ENCODE measurements at regions not wholly inside any gene's neighbourhood (a gene's known extent, or its start where the extent isn't known, plus 50 kb on each side); places are given as distances from the start of the nearest gene placed in this dataset.

DNA sequence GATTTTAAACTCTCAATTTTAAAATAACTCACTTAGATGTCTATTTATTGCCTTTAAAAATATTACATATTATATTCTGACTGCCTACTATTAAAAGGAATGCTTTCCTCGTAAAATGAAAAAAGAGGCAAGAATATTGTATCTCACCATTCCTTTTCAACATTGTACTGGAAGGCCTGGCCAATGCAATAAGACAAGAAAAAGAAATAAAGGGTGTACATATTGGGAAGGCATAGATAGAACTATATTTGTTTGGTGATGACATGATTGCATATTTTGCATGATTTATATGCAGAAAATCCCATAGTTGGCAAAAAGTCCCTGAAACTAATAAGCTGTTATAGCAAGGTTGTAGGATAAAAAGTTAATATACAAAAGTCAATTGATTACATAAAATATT, 474.6 kb upstream of the ATP2B1 start:
- TF ChIP-seq, protein P1, sequence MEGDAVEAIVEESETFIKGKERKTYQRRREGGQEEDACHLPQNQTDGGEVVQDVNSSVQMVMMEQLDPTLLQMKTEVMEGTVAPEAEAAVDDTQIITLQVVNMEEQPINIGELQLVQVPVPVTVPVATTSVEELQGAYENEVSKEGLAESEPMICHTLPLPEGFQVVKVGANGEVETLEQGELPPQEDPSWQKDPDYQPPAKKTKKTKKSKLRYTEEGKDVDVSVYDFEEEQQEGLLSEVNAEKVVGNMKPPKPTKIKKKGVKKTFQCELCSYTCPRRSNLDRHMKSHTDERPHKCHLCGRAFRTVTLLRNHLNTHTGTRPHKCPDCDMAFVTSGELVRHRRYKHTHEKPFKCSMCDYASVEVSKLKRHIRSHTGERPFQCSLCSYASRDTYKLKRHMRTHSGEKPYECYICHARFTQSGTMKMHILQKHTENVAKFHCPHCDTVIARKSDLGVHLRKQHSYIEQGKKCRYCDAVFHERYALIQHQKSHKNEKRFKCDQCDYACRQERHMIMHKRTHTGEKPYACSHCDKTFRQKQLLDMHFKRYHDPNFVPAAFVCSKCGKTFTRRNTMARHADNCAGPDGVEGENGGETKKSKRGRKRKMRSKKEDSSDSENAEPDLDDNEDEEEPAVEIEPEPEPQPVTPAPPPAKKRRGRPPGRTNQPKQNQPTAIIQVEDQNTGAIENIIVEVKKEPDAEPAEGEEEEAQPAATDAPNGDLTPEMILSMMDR (conservative IDR thresholded peaks at IDR 0.05) = no peak
- no peak overlapping the region for H3K27ac ChIP-seq

DNA sequence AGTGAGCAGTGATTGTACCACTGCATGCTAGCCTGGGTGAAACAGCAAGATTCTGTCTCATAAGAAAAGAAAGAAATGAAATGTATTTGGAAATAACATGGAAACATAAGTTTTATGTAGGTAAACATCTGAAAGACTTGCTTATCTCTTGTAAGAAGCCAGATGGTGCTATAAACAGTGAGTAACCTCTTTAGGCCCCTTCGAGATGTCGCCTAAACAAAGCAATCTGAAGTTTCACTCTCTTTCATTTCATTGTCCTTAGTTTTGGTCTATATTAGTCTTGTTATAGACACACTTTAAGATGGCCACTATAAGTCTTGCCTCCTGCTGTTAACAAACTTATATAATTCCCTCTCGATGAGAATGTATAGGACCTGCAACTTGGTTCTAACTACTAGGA, 472.6 kb upstream of the ATP2B1 start:
- no peak overlapping the region for H3K27ac ChIP-seq
- TF ChIP-seq, protein P1 (conservative IDR thresholded peaks at IDR 0.05) = no peak

DNA sequence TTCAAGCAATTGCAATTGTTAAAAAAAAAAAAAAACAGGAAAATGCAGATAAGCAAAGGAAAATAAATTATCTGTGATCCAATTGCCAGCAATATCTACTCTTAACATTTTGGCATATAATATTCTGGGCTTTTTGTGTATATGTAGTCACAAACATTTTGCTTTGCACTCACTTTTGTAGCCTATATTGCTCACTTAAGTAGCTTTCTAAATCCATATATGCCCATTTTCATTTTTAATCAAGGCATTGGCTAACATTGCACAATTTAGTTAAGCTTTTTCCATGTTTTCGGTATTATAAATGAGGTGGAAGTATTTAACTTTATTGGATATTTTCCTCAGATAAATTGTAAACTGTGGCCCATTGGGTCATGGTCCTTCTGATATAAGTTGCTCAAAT, 466.3 kb upstream of the ATP2B1 start:
- H3K27ac ChIP-seq = no peak overlapping the region
- TF ChIP-seq, protein P1 (conservative IDR thresholded peaks at IDR 0.05) = no peak

DNA sequence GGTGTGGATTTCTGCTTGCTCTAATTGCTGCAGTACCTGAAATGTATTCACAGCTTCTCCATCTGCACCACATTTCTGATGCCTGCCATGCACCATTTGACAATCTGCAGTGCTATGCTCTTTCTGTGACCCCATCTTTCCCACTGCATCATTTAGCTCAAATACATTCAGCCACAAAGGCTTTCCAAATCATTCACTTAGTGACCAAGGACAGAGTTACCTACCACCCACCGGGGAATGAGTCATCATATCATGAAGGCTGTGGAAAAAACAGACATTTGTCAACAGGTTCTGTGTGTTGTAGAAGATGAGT, 465.5 kb upstream of the ATP2B1 start:
- TF ChIP-seq, protein P1 (conservative IDR thresholded peaks at IDR 0.05) = no peak

DNA sequence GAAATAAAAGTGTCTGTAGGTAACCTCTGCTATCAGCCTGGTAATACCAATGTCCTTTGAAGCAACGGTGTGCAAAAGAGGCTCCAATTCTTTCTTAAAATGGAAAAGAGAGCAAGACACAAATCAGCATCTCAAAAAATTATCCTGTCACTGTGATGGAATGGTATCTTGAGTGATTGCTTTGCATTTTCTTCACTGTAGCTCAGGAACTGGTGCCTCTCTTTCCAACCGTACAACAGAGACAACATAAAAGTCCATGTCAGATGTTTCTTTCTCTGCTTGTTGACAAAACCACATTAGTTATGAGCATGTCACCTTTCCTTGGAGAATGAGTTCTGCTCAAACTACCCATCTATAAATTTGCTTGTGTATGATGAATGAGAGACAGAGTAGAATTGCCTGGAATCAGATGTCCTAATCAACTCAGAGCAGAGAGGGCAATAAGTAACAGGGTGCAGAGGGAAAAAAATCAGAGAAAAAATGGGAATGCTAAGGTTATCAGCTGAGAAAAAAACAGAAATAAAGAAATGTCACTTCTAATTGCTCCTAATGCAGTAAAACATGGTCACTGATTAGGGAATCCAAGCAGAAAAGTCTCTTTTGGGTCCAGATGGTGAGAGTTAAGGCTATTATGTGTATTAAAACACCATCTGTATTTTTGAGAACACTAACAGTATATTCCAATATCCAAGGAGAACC, 465.0 kb upstream of the ATP2B1 start:
- TF ChIP-seq, protein P1 (conservative IDR thresholded peaks at IDR 0.05) = no peak
- no peak overlapping the region for H3K27ac ChIP-seq

More for the DNA sequence above, 465.5 kb upstream of the ATP2B1 start:
- H3K27ac ChIP-seq = no peak overlapping the region

DNA sequence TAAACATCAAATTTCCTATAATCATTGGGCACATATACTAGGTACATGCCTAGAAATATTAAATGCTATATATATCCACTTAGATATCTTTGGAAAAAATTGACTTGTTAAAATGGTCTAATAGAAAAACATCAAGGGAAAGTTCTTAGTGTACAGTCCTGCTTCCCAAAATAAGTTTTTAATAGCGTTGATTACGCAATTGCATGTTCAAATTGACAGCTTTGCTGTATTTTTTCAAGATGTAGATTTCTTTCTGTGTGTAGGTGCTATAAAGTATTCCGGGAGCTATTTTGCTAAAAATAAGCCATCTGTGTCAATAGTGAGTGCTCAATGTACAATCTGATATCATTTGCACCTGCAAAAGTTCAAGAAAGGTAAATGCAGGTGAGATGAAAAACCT, 463.9 kb upstream of the ATP2B1 start:
- TF ChIP-seq, protein P1 (conservative IDR thresholded peaks at IDR 0.05) = no peak
- no peak overlapping the region for H3K27ac ChIP-seq

DNA sequence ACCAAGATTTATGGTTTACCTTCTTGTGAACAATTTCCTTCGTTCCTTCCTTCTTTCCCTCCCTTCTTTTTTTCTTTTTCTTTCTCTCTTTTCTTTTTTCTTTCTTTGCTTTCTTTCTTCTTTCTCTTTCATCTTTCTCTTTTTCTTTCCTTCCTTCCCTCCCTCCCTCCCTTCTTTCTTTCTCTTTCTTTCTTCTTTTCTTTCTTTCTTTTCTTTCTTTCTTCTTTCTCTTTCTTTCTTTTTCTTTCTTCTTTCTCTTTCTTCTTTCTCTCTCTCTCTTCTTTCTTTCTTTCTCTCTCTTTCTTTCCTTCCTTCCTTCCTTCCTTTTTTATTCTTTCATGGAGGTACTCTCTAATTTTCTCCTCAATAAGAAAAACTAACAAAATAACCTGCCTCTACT, 462.1 kb upstream of the ATP2B1 start:
- TF ChIP-seq, protein P1 (conservative IDR thresholded peaks at IDR 0.05) = no peak
- H3K27ac ChIP-seq = no peak overlapping the region

All from VCaP (cell line).